ENCODE measurements at regions not wholly inside any gene's neighbourhood (a gene's known extent, or its start where the extent isn't known, plus 50 kb on each side); places are given as distances from the start of the nearest gene placed in this dataset.

GRCh38 chr11:106234794-106235193 is 157.3 kb downstream of the AASDHPPT start:
- H3K4me3 ChIP-seq (ENCODE audit: low read depth, low read length) = no peak overlapping the region
- DNase-seq (ENCODE audit: low read depth) = no peak
- TF ChIP-seq, protein P1, sequence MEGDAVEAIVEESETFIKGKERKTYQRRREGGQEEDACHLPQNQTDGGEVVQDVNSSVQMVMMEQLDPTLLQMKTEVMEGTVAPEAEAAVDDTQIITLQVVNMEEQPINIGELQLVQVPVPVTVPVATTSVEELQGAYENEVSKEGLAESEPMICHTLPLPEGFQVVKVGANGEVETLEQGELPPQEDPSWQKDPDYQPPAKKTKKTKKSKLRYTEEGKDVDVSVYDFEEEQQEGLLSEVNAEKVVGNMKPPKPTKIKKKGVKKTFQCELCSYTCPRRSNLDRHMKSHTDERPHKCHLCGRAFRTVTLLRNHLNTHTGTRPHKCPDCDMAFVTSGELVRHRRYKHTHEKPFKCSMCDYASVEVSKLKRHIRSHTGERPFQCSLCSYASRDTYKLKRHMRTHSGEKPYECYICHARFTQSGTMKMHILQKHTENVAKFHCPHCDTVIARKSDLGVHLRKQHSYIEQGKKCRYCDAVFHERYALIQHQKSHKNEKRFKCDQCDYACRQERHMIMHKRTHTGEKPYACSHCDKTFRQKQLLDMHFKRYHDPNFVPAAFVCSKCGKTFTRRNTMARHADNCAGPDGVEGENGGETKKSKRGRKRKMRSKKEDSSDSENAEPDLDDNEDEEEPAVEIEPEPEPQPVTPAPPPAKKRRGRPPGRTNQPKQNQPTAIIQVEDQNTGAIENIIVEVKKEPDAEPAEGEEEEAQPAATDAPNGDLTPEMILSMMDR (IDR thresholded peaks at IDR 0.05; ENCODE audit: low read depth, low read length) = no peak
- no peak for TF ChIP-seq POLR2A (IDR thresholded peaks at IDR 0.05; ENCODE audit: extremely low read depth, insufficient read length)

DNA sequence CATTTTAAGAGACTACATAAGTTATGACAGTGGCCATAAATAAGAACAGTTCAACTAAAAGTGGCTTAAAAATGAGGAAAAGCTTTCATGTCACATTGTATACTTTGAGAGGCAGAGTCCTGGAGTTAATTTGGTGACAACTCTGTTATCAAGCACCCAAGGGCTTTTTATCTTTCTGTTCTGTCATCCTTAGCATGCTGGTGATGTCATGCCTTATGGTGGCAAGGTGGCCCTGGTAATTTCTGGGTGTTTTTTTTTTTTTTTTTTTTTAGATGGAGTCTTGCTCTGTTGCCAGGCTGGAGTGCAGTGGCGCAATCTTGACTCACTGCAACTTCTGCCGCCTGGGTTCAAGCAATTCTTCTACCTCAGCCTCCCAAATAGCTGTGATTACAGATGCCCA is 158.8 kb downstream of the AASDHPPT start:
- no peak overlapping the region for H3K4me3 ChIP-seq (ENCODE audit: low read depth, low read length)
- DNase-seq (ENCODE audit: low read depth) = no peak
- TF ChIP-seq MYC (IDR thresholded peaks at IDR 0.05; ENCODE audit: low read depth, low read length) = no peak
- TF ChIP-seq POLR2A (IDR thresholded peaks at IDR 0.05; ENCODE audit: extremely low read depth, insufficient read length) = no peak
- TF ChIP-seq, protein P1 (IDR thresholded peaks at IDR 0.05; ENCODE audit: low read depth, low read length) = no peak
- TF ChIP-seq, protein P2, sequence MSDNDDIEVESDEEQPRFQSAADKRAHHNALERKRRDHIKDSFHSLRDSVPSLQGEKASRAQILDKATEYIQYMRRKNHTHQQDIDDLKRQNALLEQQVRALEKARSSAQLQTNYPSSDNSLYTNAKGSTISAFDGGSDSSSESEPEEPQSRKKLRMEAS (IDR thresholded peaks at IDR 0.05; ENCODE audit: low read depth, low read length) = no peak

DNA sequence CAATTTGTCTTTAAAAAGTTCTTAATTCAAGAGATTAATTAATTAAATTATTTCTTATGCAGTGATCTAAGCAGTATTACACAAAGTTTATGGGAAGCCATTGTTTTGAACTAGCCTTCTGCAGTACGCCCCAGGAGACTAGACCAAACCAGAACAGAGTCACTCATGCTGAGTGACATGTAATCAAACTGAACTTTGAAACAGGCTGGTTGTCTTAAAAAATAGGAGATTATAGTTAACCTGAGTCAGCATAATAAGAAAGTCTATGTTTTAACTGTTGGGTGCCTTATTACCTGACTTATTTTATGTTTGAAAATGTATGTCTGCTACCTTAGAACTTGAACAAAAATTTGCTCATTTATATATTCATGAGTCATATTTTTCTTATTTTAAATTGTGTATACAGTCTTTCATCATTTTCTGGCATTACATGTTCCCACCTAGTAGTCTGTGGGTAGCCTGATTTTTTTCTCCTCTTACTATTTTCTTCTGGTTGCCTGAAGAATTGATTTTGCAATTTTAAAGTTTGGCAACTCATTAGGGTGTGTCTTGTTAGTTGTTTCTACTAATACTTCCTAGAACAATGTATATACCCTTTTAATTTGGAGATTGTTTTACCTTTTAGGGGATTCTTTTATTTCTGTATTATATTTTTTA is 161.4 kb downstream of the AASDHPPT start:
- no peak for DNase-seq (ENCODE audit: low read depth)
- TF ChIP-seq, protein P2 (IDR thresholded peaks at IDR 0.05; ENCODE audit: low read depth, low read length) = no peak
- TF ChIP-seq, protein P1 (IDR thresholded peaks at IDR 0.05; ENCODE audit: low read depth, low read length) = no peak
- TF ChIP-seq MYC (IDR thresholded peaks at IDR 0.05; ENCODE audit: low read depth, low read length) (no peak), POLR2A (IDR thresholded peaks at IDR 0.05; ENCODE audit: extremely low read depth, insufficient read length) (no peak)
- H3K4me3 ChIP-seq (ENCODE audit: low read depth, low read length) = no peak overlapping the region

- no peak overlapping the region for H3K4me3 ChIP-seq (ENCODE audit: low read depth, low read length)
- TF ChIP-seq POLR2A (IDR thresholded peaks at IDR 0.05; ENCODE audit: extremely low read depth, insufficient read length) = no peak
- TF ChIP-seq, protein P1 (IDR thresholded peaks at IDR 0.05; ENCODE audit: low read depth, low read length) = no peak
- no peak for TF ChIP-seq MYC (IDR thresholded peaks at IDR 0.05; ENCODE audit: low read depth, low read length)
- TF ChIP-seq, protein P2 (IDR thresholded peaks at IDR 0.05; ENCODE audit: low read depth, low read length) = no peak
- no peak for DNase-seq (ENCODE audit: low read depth)
These were observed 164.3 kb downstream of the AASDHPPT start for GRCh38 chr11:106241601-106242257.

- no peak overlapping the region for H3K4me3 ChIP-seq (ENCODE audit: low read depth, low read length)
- TF ChIP-seq POLR2A (IDR thresholded peaks at IDR 0.05; ENCODE audit: extremely low read depth, insufficient read length) (no peak), MYC (IDR thresholded peaks at IDR 0.05; ENCODE audit: low read depth, low read length) (no peak)
- TF ChIP-seq, protein P1 (IDR thresholded peaks at IDR 0.05; ENCODE audit: low read depth, low read length) = no peak
- TF ChIP-seq, protein P2 (IDR thresholded peaks at IDR 0.05; ENCODE audit: low read depth, low read length) = no peak
- DNase-seq (ENCODE audit: low read depth) = no peak
These were observed 165.4 kb downstream of the AASDHPPT start for GRCh38 chr11:106242718-106243415.
